ENCODE measurements at regions not wholly inside any gene's neighbourhood (a gene's known extent, or its start where the extent isn't known, plus 50 kb on each side); places are given as distances from the start of the nearest gene placed in this dataset.

DNA sequence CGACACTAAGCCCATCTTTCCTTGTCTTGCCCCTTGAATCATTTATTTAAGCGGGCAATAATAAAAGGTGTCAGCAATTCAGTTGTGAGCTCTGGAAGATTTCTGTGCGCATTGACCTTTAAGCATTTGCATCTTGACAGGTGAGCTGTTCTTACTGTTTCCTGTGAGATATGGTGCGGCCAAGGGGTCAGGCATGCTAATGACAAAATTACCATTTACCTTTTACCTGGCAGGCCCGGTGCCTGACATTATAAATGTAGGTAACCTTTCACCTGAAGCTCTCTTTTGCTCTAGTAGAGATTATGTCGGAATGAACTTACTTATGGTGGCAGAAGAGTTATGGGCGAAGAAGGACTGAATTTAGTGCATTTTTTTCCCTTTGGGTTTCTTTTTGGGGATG lies 89.3 kb upstream of the EEF1E1 start:
- TF ChIP-seq, protein P1, sequence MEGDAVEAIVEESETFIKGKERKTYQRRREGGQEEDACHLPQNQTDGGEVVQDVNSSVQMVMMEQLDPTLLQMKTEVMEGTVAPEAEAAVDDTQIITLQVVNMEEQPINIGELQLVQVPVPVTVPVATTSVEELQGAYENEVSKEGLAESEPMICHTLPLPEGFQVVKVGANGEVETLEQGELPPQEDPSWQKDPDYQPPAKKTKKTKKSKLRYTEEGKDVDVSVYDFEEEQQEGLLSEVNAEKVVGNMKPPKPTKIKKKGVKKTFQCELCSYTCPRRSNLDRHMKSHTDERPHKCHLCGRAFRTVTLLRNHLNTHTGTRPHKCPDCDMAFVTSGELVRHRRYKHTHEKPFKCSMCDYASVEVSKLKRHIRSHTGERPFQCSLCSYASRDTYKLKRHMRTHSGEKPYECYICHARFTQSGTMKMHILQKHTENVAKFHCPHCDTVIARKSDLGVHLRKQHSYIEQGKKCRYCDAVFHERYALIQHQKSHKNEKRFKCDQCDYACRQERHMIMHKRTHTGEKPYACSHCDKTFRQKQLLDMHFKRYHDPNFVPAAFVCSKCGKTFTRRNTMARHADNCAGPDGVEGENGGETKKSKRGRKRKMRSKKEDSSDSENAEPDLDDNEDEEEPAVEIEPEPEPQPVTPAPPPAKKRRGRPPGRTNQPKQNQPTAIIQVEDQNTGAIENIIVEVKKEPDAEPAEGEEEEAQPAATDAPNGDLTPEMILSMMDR (IDR thresholded peaks at IDR 0.05), result no peak
- no peak for TF ChIP-seq POLR2A (IDR thresholded peaks at IDR 0.05)
- WGBS, 2 donors, result 57 to 60% methylated on average over 7 of the region's 7 CpGs
- intact Hi-C loops (cut with DNase I), result no loop called here
- H3K4me3 ChIP-seq, result no peak overlapping the region
- H3K36me3 ChIP-seq (replicated peaks in 1 of 2; ENCODE audit: insufficient read depth in 1 of 2, low read depth in 2 of 2), result no peaks in the 10 kb centered on the region
- no peak overlapping the region for H3K27ac ChIP-seq
- no peak for ATAC-seq
- H3K27me3 ChIP-seq, result no peaks in the 10 kb centered on the region
- no peaks in the 10 kb centered on the region for H3K9me3 ChIP-seq
- no peaks in the 10 kb centered on the region for H3K4me1 ChIP-seq
- no peak for DNase-seq

DNA sequence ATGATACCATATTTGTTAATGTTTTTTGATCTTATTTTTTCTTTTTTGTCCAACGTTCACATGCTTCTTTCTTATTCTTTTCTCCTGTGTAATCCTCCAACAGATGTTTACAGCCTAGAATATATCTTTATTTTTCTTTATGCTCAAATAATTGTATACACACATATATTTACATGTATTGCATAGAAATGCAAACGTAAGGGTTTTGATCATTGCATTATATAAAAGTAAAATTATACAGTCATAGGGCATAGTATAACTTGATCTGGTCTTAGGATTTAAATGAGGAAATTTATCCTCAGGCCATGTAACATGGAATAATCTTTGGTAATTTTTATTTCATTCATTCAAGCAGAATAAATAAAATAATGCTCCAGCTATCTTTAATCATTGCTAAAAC lies 84.9 kb upstream of the EEF1E1 start:
- TF ChIP-seq, protein P1 (IDR thresholded peaks at IDR 0.05), result no peak
- TF ChIP-seq POLR2A (IDR thresholded peaks at IDR 0.05), result no peak
- Histone ChIP-seq H3K4me3 (no peak overlapping the region), H3K9me3 (no peaks in the 10 kb centered on the region), H3K27ac (no peak overlapping the region), H3K36me3 (replicated peaks in 1 of 2; ENCODE audit: insufficient read depth in 1 of 2, low read depth in 2 of 2) (no peaks in the 10 kb centered on the region), H3K4me1 (no peaks in the 10 kb centered on the region), H3K27me3 (no peaks in the 10 kb centered on the region)
- no peak for DNase-seq
- intact Hi-C loops (cut with DNase I), result no loop called here
- WGBS, 2 donors, result 56 to 58% methylated on average over 2 of the region's 2 CpGs
- no peak for ATAC-seq

DNA sequence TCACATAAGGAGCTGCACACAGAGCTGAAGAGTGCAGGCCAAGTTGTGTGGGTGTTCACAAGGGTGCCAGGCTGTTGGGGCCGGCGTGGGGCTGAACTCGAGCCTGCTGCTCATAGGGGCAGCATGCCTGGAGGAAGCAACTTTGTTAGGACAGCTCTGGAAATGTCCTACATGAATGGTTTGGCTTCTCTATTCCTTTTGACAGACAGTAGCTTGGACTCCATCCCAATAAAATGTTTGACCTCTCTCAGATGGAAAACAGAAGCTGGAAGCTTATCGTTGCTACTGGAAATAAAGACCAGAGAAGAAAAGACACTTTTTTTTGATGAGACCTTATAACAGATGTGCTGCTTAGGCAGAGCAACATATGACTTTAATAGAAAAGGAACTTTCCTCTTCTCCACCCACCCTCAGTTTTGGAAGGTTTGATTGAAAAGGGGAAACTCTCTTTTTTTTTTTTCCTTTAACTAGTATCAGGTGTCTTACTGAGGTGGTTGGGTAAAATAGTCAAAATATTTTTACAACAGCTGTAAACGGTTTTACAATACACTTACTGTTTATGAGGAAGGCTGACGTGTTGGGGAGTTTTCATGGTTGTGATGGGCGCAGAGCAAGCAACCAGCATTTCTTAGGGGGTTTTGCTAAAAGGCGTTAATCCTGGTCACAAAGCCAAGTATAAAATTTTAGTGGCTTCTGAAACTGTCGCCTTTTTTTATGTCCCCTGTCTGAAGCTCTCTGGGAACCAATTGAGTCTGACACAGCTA lies 80.7 kb upstream of the EEF1E1 start:
- DNase-seq (no peak), ATAC-seq (no peak)
- TF ChIP-seq, protein P1 (IDR thresholded peaks at IDR 0.05), result no peak
- no peak for TF ChIP-seq POLR2A (IDR thresholded peaks at IDR 0.05)
- H3K4me3 ChIP-seq, result no peak overlapping the region
- H3K4me1 ChIP-seq, result no peaks in the 10 kb centered on the region
- H3K36me3 ChIP-seq (replicated peaks in 1 of 2; ENCODE audit: insufficient read depth in 1 of 2, low read depth in 2 of 2), result no peaks in the 10 kb centered on the region
- WGBS, 2 donors, result 40 to 47% methylated on average over 9 of the region's 9 CpGs
- no peaks in the 10 kb centered on the region for H3K9me3 ChIP-seq
- intact Hi-C loops (cut with DNase I), result no loop called here
- H3K27me3 ChIP-seq, result no peaks in the 10 kb centered on the region
- H3K27ac ChIP-seq, result no peak overlapping the region

DNA sequence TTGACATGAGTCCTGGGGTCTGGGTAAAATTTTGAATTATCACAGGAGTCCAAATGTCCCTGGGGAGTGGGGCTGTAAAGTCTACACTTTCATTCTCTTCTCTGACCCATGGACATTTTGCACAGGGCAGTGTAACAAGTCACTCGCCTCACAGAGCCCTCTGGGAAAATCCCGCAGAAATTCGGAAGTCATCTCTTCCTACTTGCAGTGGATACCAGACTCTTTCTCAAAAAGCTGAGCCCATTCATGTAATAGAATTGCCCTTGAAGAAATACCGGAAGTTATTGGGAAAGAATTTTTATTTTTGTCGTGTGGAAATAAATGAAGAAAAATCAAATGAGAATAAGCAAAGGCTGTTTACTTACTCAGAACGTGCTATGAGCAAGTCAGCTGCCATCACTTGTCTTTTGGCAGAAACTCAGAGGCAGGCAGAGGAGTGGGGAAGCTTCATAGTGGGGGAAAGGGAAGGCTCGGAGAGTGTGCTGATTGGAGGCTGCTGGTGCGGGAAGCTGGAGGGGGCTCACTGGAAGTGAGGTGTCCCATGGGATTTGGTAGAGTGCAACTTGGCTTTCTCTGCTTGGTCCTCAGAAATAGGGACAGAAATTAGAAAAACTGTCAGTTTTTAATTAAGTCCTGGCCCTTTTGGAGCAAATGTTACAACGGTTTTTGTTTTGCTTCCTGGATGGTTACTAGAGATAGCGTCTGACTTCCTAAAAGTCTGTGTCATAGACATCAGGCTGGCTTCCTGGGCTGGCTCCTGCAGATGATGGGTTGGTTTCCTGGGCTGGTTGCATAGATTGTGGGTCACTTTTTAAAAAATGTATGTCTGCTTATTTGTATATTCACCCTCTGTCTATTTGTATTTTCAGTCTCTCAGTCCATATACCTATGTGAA lies 79.8 kb upstream of the EEF1E1 start:
- no peaks in the 10 kb centered on the region for H3K36me3 ChIP-seq (replicated peaks in 1 of 2; ENCODE audit: insufficient read depth in 1 of 2, low read depth in 2 of 2)
- H3K9me3 ChIP-seq, result no peaks in the 10 kb centered on the region
- TF ChIP-seq, protein P1 (IDR thresholded peaks at IDR 0.05), result no peak
- TF ChIP-seq POLR2A (IDR thresholded peaks at IDR 0.05), result no peak
- no peak overlapping the region for H3K4me3 ChIP-seq
- no peak for ATAC-seq
- intact Hi-C loops (cut with DNase I), result no loop called here
- no peaks in the 10 kb centered on the region for H3K4me1 ChIP-seq
- no peak overlapping the region for H3K27ac ChIP-seq
- 45 to 51% methylated on average over 10 of the region's 10 CpGs for WGBS, 2 donors
- H3K27me3 ChIP-seq, result no peaks in the 10 kb centered on the region
- DNase-seq, result no peak

All from body of pancreas (tissue), 4 donors.